Spleen (tissue), 11 donors: ENCODE measurements at regions not wholly inside any gene's neighbourhood (a gene's known extent, or its start where the extent isn't known, plus 50 kb on each side); places are given as distances from the start of the nearest gene placed in this dataset.

Experiments
- DNase-seq: peaks from one replicate; pipeline ENCODE4 v3.0.0-alpha.2; 2020
- H3K27ac ChIP-seq, 8 donors: fragments of 200-600 bp; sonication (generic) in 7 of 8; 1 replicate in 4 of 8; 2 replicates in 4 of 8; pipeline versions ENCODE4 v1.5.0 to v1.8.0; 2016 to 2021; ENCODE audit warnings: inconsistent platforms in 4 of 8, mild to moderate bottlenecking in 4 of 8, moderate library complexity in 1 of 8
- H3K27me3 ChIP-seq, 7 donors: fragments of 200-600 bp; sonication (generic) in 6 of 7; replicated peaks in 1 of 7; 1 replicate in 4 of 7; 2 replicates in 3 of 7; pipeline versions ENCODE4 v1.5.0 to v1.8.0; 2016 to 2021; ENCODE audit warnings: inconsistent platforms in 3 of 7, mild to moderate bottlenecking in 1 of 7
- H3K36me3 ChIP-seq, 6 donors: fragments of 200-600 bp; sonication (generic) in 5 of 6; 1 replicate in 4 of 6; 2 replicates in 2 of 6; pipeline versions ENCODE4 v1.5.0 to v1.8.0; 2016 to 2021; ENCODE audit warnings: inconsistent platforms in 2 of 6
- H3K4me1 ChIP-seq, 6 donors: fragments of 200-600 bp; sonication (generic) in 5 of 6; 1 replicate in 3 of 6; 2 replicates in 3 of 6; pipeline versions ENCODE4 v1.5.0 to v1.8.0; 2016 to 2021; ENCODE audit warnings: inconsistent platforms in 3 of 6
- H3K4me3 ChIP-seq, 8 donors: fragments of 200-600 bp; sonication (generic) in 7 of 8; 1 replicate in 4 of 8; 2 replicates in 4 of 8; pipeline versions ENCODE4 v1.5.0 to v1.8.0; 2016 to 2021; ENCODE audit warnings: inconsistent platforms in 4 of 8, mild to moderate bottlenecking in 4 of 8, moderate library complexity in 2 of 8
- H3K9me3 ChIP-seq, 8 donors: fragments of 200-600 bp; sonication (generic) in 7 of 8; 1 replicate in 4 of 8; 2 replicates in 4 of 8; pipeline versions ENCODE4 v1.5.0 to v1.8.0; 2016 to 2021; ENCODE audit warnings: inconsistent platforms in 4 of 8
- POLR2A ChIP-seq, 3 donors: fragments of 450-650 bp; IDR thresholded peaks; one replicate each; pipeline ENCODE4 v1.5.1; 2017; ENCODE audit warnings: antibody characterized with exemption in 3 of 3, mild to moderate bottlenecking in 1 of 3
- POLR2AphosphoS5 ChIP-seq, 3 donors: sonication (generic); formaldehyde crosslinking; IDR thresholded peaks; one replicate each; pipeline ENCODE4 v1.5.1; 2017; ENCODE audit warnings: antibody characterized with exemption in 3 of 3
- WGBS, 5 donors: extraction: QIAGEN DNeasy Blood & Tissue Kit in 3 of 5; methylation state at CpG; one replicate each; pipeline versions ENCODE4 v1.1.5 to v1.1.7; 2013 to 2018; 5-methylcytosine and 5-hydroxymethylcytosine counted together
- intact Hi-C: fragments of 100-400 bp; cut with DNase I; formaldehyde crosslinking; loops from one replicate; pipeline ENCODE4 v1.15.0; 2023; ENCODE audit warnings: low total_unique reads
- TF ChIP-seq, protein P1 (sequence below), 11 experiments: fragments of 200-600 bp in 7 of 11; fragments of 450-650 bp in 4 of 11; sonication (generic) in 4 of 11; IDR thresholded peaks in 8 of 11; conservative IDR thresholded peaks in 3 of 11; 1 replicate in 7 of 11; 2 replicates in 4 of 11; pipeline versions ENCODE4 v1.4.0 to v1.8.0; 2016 to 2021; ENCODE audit warnings: antibody characterized with exemption in 11 of 11, inconsistent platforms in 4 of 11, mild to moderate bottlenecking in 1 of 11
- donor health status: healthy with polysubstance abuse.
- donor health status: DM: no; HTN: no; CAD: no; lungs with moderate emphysema.
- donor health status: DM: no; HTN: no; CAD: no.
- donor health status: Bipolar disorder and iron deficiency.
- donor health status: healthy.
- donor health status: DM: no; HTN: no; CAD: no.
- donor health status: DM: yes; HTN: yes; CAD: no.

DNA sequence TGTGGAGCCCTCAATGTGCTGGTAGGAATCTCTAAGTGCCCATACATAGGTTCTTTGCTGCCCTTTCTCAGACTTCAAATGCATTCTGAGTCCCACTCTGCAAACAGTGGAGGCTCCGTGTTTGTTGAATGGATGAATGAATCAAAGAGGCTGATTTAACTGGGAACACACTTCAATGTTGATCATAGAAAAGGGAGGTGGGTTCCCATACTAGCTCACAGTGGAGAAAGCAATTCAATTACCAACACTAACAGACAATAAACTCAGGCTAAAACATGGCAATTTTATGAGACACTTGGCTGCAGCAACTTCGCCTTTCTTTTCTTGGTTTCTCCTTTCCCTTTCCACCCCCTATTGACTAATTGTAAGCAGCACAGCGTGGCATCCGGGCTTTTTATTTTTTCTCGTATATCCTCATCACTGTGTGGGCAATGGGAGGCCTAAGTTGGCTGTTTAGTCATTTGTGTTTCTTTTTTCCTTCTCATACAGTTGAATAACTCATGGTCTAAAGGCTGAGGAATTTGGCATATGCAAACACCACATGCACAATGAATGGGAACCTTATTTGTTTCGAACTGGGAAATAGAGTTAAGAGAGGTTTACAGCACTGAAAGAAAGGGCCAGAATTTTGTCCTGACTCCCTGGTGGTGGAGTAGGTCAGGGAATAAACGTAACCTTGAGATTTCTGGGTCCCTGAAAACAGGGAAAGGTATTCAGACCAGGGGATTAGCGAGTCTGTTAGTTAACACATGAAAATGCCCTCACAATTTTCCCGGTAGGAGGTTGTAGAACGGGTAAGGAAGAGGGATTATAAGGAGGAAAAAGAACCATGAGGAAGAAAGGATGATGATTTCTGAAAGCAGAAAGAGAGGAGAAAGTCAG lies 858.5 kb downstream of the KCNMA1 start:
- Histone ChIP-seq H3K9me3 (peaks cover 0 to 32% (median 24%) of the 10 kb centered on the region in 8 donors), H3K4me3 (no peak overlapping the region), H3K27me3 (no peaks in the 10 kb centered on the region), H3K27ac (no peak overlapping the region), H3K4me1 (no peaks in the 10 kb centered on the region), H3K36me3 (no peaks in the 10 kb centered on the region)
- no peak for DNase-seq
- WGBS, 5 donors: 53 to 78% (median 70%) methylated on average over 10 of the region's 10 CpGs
- TF ChIP-seq, protein P1, sequence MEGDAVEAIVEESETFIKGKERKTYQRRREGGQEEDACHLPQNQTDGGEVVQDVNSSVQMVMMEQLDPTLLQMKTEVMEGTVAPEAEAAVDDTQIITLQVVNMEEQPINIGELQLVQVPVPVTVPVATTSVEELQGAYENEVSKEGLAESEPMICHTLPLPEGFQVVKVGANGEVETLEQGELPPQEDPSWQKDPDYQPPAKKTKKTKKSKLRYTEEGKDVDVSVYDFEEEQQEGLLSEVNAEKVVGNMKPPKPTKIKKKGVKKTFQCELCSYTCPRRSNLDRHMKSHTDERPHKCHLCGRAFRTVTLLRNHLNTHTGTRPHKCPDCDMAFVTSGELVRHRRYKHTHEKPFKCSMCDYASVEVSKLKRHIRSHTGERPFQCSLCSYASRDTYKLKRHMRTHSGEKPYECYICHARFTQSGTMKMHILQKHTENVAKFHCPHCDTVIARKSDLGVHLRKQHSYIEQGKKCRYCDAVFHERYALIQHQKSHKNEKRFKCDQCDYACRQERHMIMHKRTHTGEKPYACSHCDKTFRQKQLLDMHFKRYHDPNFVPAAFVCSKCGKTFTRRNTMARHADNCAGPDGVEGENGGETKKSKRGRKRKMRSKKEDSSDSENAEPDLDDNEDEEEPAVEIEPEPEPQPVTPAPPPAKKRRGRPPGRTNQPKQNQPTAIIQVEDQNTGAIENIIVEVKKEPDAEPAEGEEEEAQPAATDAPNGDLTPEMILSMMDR (IDR thresholded peaks at IDR 0.05 in 8 of 11, conservative IDR thresholded peaks at IDR 0.05 in 3 of 11): no peak
- TF ChIP-seq POLR2A (IDR thresholded peaks at IDR 0.05): no peak
- TF ChIP-seq POLR2AphosphoS5 (IDR thresholded peaks at IDR 0.05): no peak
- intact Hi-C loops: no loop called here

DNA sequence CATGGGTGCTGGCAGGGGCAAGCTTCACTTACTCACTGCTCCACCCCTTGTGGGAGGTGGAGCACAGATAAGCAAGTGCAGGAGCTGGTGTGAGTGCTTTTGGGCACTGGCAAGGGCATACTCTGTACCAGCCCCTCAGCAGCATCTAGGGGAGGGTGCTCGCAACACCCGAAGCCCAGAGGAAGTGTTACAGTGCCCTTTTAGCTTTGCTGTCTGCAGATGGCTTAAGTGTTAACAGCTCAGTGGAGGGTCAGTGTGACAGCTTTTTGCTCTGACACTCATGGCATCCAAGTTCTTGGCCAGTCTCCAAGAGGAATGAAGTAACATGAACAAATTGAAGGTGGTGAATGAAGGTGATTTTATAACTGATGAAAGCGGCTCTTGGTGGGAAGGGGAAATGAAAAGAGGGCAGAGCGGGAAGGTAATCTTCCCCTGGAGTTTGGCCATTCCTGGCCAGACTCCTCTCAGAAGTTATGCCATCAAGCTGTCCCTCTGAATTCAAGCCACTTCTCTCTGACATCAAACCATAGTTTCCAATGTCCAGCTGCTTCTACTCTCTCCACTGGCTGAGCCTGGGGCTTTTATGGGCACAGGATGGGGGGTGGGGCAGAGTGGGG lies 862.5 kb downstream of the KCNMA1 start:
- no peaks in the 10 kb centered on the region for H3K27me3 ChIP-seq
- WGBS, 5 donors: 78 to 90% (median 84%) methylated on average over 4 of the region's 4 CpGs
- DNase-seq: no peak
- no peaks in the 10 kb centered on the region for H3K36me3 ChIP-seq
- H3K4me3 ChIP-seq: no peak overlapping the region
- H3K9me3 ChIP-seq: peaks cover 0 to 29% (median 21%) of the 10 kb centered on the region in 8 donors
- H3K27ac ChIP-seq: no peak overlapping the region
- no peak for TF ChIP-seq POLR2A (IDR thresholded peaks at IDR 0.05)
- H3K4me1 ChIP-seq: no peaks in the 10 kb centered on the region
- intact Hi-C loops: no loop called here

DNA sequence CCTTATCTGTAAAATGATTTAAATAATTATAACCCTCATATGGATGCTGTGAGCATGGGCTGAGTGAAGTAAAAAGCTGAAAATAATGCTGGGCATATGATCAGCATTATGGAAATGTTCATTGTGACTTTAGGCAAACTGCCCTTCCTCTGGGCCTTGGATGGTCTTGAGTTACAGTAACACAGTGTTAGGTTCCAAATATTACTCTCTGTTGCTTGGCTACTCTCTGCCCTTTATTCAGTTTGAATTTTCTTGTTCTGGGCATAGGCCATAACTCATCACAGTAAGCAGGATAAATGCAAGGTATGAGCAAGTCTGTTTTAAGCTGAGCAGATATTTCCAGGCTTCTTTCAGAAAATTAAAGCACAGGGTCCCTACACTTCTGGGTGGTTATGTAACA lies 868.0 kb downstream of the KCNMA1 start:
- no peaks in the 10 kb centered on the region for H3K27me3 ChIP-seq
- intact Hi-C loops: no loop called here

DNA sequence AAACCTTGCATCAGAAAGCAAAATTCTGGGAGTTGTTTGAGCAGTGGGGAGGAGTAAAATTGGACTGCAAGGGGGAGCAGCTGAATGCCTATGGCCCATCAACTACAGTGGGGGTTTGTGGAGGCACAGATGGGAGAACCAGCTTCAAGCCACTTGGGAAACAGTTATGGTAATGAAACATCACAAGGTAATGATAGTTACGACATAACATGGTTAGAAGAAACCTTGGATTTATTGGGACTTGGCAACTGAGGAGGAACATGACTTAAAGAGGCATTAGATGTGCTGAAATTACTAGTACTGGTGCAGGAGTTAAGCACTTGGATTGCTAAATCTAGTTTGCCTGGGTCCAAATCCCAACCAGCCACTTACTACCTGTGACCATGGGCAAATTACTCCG lies 868.4 kb downstream of the KCNMA1 start:
- no peak overlapping the region for H3K4me3 ChIP-seq
- intact Hi-C loops: no loop called here
- TF ChIP-seq POLR2A (IDR thresholded peaks at IDR 0.05) (no peak), POLR2AphosphoS5 (IDR thresholded peaks at IDR 0.05) (no peak)
- TF ChIP-seq, protein P1 (IDR thresholded peaks at IDR 0.05 in 8 of 11, conservative IDR thresholded peaks at IDR 0.05 in 3 of 11): no peak
- H3K4me1 ChIP-seq: no peaks in the 10 kb centered on the region
- H3K36me3 ChIP-seq: no peaks in the 10 kb centered on the region
- peaks cover 0 to 10% (median 2%) of the 10 kb centered on the region in 8 donors for H3K9me3 ChIP-seq
- DNase-seq: no peak
- H3K27ac ChIP-seq: no peak overlapping the region
- 79 to 93% (median 87%) methylated on average over 2 of the region's 2 CpGs for WGBS, 5 donors
- no peaks in the 10 kb centered on the region for H3K27me3 ChIP-seq

More for the DNA sequence above, 868.0 kb downstream of the KCNMA1 start:
- peaks cover 0 to 14% (median 6%) of the 10 kb centered on the region in 8 donors for H3K9me3 ChIP-seq
- H3K4me3 ChIP-seq: no peak overlapping the region
- TF ChIP-seq, protein P1 (IDR thresholded peaks at IDR 0.05 in 8 of 11, conservative IDR thresholded peaks at IDR 0.05 in 3 of 11): no peak
- TF ChIP-seq POLR2AphosphoS5 (IDR thresholded peaks at IDR 0.05) (no peak), POLR2A (IDR thresholded peaks at IDR 0.05) (no peak)
- H3K27ac ChIP-seq: no peak overlapping the region
- no peaks in the 10 kb centered on the region for H3K4me1 ChIP-seq
- no peak for DNase-seq
- H3K36me3 ChIP-seq: no peaks in the 10 kb centered on the region
